ENCODE measurements at regions not wholly inside any gene's neighbourhood (a gene's known extent, or its start where the extent isn't known, plus 50 kb on each side); places are given as distances from the start of the nearest gene placed in this dataset.

- no peak for TF ChIP-seq POLR2A (IDR thresholded peaks at IDR 0.05)
- no peak for TF ChIP-seq CTCF (IDR thresholded peaks at IDR 0.05)
Measured at GRCh38 chrX:26466387-26466786, 250.4 kb downstream of the MAGEB5 start.

Measured in Peyer's patch (tissue), 4 donors.